ENCODE measurements at regions not wholly inside any gene's neighbourhood (a gene's known extent, or its start where the extent isn't known, plus 50 kb on each side); places are given as distances from the start of the nearest gene placed in this dataset.

GRCh38 chr4:112994732-112995464, 54.6 kb upstream of the ANK2 start:
- Histone ChIP-seq H3K4me3 (ENCODE audit: low read depth, low read length) (no peak overlapping the region), H3K36me3 (peaks cover 25% of the 10 kb centered on the region), H3K4me1 (peaks cover 21% of the 10 kb centered on the region), H3K9me3 (peaks cover 3% of the 10 kb centered on the region), H3K27me3 (no peaks in the 10 kb centered on the region)
- no peak for DNase-seq
- no peak for TF ChIP-seq CTCF (IDR thresholded peaks at IDR 0.05; ENCODE audit: low read depth, low read length)

Data from BE2C (cell line).